ENCODE measurements at regions not wholly inside any gene's neighbourhood (a gene's known extent, or its start where the extent isn't known, plus 50 kb on each side); places are given as distances from the start of the nearest gene placed in this dataset.

- TF ChIP-seq EZH2 (IDR thresholded peaks at IDR 0.05; ENCODE audit: insufficient read depth, poor library complexity, severe bottlenecking) (no peak), EZH2phosphoT487 (IDR thresholded peaks at IDR 0.05; ENCODE audit: insufficient read depth, low read depth) (no peak)
Measured at GRCh38 chr6:140824595-140824994, 1308.1 kb upstream of the GJE1 start.

All from GM23248 (cell line).